Suppressor macrophage (primary cell): ENCODE measurements at regions not wholly inside any gene's neighbourhood (a gene's known extent, or its start where the extent isn't known, plus 50 kb on each side); places are given as distances from the start of the nearest gene placed in this dataset.

Source experiments
- DNase-seq, 4 experiments: peaks; one replicate each; pipeline ENCODE4 v3.0.0-alpha.2; 2020 to 2022

GRCh38 chr18:66727991-66728390 lies 124.1 kb upstream of the CDH19 start:
- peak; percentile 18 to 59 (median 46) for DNase-seq

- DNase-seq: no peak
Observed at GRCh38 chr18:66724664-66725356, 120.9 kb upstream of the CDH19 start.

GRCh38 chr18:66722671-66723070 lies 118.8 kb upstream of the CDH19 start:
- DNase-seq: no peak

- DNase-seq: peak in 3 of 4 experiments; percentile 24 to 55 (median 36)
Observed at GRCh38 chr18:66708646-66709045, 104.8 kb upstream of the CDH19 start.

GRCh38 chr18:66707473-66707872 lies 103.6 kb upstream of the CDH19 start:
- DNase-seq: no peak

- DNase-seq: no peak
Observed at GRCh38 chr18:66695281-66695680, 91.4 kb upstream of the CDH19 start.

- no peak for DNase-seq
Observed at GRCh38 chr18:66694852-66695251, 91.0 kb upstream of the CDH19 start.

- no peak for DNase-seq
Observed at GRCh38 chr18:66687635-66688034, 83.7 kb upstream of the CDH19 start.

GRCh38 chr18:66682855-66683322 lies 79.0 kb upstream of the CDH19 start:
- peak; percentile 2 to 36 (median 20) for DNase-seq

GRCh38 chr18:66676699-66677098 lies 72.8 kb upstream of the CDH19 start:
- no peak for DNase-seq

- no peak for DNase-seq
Observed at GRCh38 chr18:66674286-66674685, 70.4 kb upstream of the CDH19 start.

- no peak for DNase-seq
Observed at GRCh38 chr18:66668706-66669105, 64.8 kb upstream of the CDH19 start.

- no peak for DNase-seq
Observed at GRCh38 chr18:66662632-66663031, 58.7 kb upstream of the CDH19 start.

GRCh38 chr18:66655407-66655806 lies 51.5 kb upstream of the CDH19 start:
- DNase-seq: no peak
